GM12872 (cell line): ENCODE measurements at regions not wholly inside any gene's neighbourhood (a gene's known extent, or its start where the extent isn't known, plus 50 kb on each side); places are given as distances from the start of the nearest gene placed in this dataset.

Experiments
- CTCF ChIP-seq: IDR thresholded peaks from 3 replicates; pipeline ENCODE4 v1.5.1; 2011; ENCODE audit warnings: low read depth, mild to moderate bottlenecking, low read length, moderate library complexity; ENCODE audit not compliant: insufficient read depth

GRCh38 chr11:110873975-110874374, 161.7 kb upstream of the ARHGAP20 start:
- no peak for TF ChIP-seq CTCF

GRCh38 chr11:110870816-110871522, 158.7 kb upstream of the ARHGAP20 start:
- TF ChIP-seq CTCF: no peak

GRCh38 chr11:110867951-110868350, 155.7 kb upstream of the ARHGAP20 start:
- no peak for TF ChIP-seq CTCF

- no peak for TF ChIP-seq CTCF
These were observed 153.8 kb upstream of the ARHGAP20 start for GRCh38 chr11:110866081-110866480.

GRCh38 chr11:110862407-110862806, 150.2 kb upstream of the ARHGAP20 start:
- TF ChIP-seq CTCF: no peak

GRCh38 chr11:110860461-110860860, 148.2 kb upstream of the ARHGAP20 start:
- TF ChIP-seq CTCF: no peak

GRCh38 chr11:110859998-110860397, 147.8 kb upstream of the ARHGAP20 start:
- TF ChIP-seq CTCF: no peak
